HL-60/S4 treated with retinoic acid at 250 ng/mL for 4 days and 3 days (cell line): ENCODE measurements at regions not wholly inside any gene's neighbourhood (a gene's known extent, or its start where the extent isn't known, plus 50 kb on each side); places are given as distances from the start of the nearest gene placed in this dataset.

Experiments
- in situ Hi-C: fragments of 300-500 bp; cut with MboI; formaldehyde crosslinking; loops from 2 replicates; pipeline ENCODE4 v1.7.0; 2022; ENCODE audit warnings: low sequenced_read_pairs

DNA sequence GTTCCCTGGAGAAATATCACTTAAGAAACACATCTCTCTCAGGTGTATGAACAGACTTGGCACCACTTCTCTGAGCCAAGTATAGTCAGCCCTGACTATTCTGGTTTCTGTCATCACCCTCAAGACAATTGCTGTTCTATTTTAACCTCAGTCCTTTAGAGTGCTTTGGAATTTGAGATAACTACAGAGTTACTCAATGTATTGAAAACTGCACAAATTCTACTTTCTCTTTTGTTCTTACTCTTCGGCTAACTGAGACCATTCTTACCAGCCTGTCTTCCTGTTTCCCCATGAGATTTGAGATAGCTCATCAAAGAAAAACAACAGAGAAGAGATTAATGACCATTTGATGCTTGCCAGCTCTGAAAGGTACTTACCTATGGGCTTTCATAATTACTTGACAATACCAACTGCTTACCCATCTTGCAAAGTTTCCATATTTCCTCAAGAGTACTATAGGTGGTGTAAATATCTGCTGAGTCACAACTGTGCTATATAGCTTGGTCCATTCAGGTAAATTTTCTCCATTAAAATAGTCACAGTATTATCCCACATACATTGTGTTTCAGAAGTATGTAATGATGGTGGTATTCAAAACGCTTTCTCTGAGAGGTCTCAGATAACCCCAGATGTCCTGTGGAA is 467.5 kb upstream of the CHST9 start:
- in situ Hi-C loops, result no loop called here

DNA sequence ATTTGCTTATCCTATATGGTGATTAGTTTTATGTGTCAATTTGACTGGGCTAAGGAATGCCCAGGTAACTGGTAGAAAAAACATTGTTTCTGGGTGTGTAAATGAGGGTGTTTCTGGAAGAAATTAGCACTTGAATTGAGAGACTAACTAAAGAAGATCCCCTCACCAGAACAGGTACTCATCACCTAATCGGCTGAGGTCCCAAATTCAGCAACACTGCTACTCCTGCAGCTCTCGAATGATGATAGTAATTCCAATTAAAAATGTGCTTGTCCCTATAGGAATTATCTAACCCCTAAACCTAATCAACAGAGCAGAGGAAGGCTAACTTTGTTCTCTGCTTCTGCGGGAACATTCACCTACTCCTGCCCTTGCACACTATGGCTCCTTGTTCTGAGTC is 464.5 kb upstream of the CHST9 start:
- in situ Hi-C loops, result no loop called here

DNA sequence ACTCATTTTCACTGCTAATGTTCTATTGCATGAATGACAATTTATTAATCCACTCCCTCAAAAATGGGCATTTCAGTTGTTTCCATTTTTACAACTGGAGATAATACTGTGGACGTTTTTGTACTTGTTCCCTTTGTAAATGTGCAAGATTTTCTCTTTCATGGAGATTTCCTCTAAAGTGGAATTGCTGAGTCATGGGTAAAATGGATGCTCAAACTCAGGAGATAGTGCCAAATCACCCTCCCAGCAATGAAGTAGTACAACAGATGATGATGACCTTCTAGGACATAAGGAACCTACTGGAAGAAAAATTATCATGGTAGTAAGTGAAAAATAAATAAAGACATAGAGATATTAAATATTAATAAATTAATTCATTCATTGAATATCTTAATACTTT is 460.8 kb upstream of the CHST9 start:
- in situ Hi-C loops, result no loop called here

DNA sequence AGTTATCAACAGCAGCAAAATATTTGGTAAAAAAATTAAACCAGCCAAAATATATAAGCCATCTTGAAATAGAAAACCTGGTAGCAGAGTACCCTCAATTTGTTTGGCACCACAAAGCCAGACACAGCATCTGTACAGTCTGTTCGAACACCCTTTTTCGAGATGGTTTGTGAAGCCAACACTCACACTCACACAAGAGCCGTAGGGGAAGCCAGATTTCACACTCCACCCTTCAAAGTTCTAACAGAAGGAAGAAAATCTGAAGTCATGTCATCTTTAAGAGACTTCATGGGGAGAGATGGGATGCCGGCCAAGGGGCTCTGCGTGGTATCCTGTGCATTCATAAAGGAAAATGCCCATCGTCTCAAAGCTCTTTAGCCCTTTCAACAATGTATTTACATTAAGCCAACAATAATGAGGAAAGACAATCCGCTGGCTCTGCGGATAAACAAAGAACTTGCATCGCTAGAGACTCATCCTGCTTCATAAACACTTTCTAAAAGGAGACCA is 451.5 kb upstream of the CHST9 start:
- in situ Hi-C loops, result no loop called here

DNA sequence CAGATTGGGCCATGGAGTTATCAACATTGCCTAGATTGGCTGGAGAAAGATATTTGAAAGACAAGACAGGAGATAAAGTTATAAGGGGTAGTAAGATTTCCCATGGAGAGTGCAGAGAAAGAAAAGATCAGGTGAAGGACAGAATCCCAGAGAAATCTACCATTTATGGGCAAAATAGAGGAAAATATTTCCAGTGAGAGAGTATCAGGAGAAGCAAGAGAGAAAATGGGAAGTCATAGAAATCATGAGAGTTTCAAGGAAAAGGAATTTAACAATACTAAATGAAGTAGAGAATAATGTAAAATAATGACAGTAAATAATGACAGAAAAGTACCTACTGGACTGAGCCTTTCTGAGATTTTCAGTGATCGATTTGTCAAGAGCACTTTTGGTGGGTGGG is 447.6 kb upstream of the CHST9 start:
- in situ Hi-C loops, result no loop called here

DNA sequence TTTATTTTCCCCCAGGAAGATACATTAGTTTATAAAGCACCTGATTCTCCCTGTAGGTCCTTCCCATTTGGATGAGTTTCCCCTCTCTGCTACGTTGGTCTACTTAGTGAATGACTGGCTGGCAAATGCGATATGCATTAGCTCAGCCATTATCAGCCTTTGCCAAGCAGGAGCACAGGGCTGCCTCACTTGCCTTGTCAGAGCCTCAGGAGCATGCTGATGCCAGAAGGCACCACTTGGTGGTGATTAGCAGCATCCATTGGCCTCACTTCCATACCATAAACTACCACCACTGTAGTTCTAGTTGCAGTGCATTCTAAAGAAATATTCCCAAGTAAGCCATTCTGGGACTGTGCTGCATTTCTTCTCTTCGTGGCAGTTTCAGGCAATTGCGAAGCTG is 442.8 kb upstream of the CHST9 start:
- in situ Hi-C loops, result no loop called here

DNA sequence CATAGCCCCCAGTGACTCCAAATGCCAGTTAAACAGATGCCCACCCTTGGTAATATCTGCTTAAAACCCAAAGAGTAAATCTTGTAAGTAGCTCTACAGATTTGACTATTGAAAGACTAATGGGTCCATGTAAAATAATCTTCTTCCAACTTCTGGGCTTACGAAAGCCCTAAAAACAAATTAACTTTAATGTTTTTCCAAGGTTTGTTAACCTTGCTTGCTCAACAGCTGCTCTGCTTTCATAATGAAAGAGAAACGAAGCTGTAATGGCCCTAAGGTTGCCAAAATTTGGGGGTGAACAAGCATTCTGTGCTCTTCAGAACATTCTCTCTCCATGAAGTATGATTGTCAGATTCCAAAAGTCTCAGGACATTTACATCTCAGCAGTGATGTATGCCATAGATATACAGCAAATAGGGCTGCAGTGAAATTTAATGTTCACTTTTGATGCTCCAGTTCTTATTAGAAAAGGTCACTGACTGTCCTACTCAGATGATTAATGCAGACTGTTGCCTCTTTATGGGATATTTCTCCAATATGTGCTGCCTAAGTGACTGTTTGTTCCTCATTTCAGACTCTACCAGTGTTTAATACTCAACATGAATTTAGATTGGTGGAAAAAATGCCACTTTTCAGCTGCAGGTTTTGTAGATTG is 436.3 kb upstream of the CHST9 start:
- in situ Hi-C loops, result no loop called here

DNA sequence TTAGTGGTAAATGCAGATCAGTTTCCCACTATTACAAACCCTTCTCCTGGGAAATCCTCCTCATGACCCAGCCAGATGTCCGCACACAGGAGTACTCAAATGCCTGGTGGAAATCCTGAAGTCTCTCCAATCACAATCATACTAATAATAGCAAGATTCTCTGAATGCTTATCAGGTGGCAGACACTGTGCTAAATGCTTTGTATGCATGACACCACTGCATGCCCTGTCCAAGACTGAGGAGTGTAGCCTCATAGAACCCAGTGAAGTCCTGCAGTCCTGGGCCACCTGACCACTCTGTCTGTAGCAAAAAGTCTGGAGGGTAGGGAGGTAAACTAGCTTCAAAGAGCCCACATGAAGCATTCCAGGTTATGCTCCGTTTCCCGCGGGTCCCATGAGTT is 434.8 kb upstream of the CHST9 start:
- in situ Hi-C loops, result no loop called here

DNA sequence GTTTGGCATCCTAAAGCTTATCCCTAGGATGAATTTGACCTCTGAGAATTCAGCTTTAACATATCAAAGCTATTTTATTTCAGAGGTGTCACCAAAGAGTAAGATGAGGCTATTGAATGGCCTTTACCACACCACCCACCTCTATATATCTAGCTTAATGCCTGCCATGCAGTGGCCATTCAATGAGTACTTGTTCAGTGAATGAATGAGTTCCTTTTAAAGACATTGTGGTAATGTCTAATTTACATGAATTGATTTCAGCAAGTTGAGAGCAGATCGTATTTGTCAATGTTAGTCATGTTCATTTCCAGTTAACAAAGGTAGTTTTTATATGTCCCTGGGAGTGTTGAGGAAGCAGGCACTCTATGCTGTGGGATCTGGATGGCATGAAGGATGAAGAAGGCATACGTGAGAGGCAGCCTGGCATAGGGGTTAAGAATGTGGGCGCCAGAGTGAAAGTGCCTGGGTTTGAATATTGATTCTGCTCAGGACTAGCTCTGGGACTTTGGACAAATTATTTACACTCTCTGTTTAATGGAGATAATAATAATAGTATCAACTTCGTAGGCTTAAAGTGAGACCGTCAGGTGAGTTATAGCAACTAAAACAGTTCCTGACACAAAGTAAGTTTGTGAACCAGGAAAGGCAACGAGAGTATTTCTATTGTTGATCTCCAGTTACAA is 434.1 kb upstream of the CHST9 start:
- in situ Hi-C loops, result no loop called here

DNA sequence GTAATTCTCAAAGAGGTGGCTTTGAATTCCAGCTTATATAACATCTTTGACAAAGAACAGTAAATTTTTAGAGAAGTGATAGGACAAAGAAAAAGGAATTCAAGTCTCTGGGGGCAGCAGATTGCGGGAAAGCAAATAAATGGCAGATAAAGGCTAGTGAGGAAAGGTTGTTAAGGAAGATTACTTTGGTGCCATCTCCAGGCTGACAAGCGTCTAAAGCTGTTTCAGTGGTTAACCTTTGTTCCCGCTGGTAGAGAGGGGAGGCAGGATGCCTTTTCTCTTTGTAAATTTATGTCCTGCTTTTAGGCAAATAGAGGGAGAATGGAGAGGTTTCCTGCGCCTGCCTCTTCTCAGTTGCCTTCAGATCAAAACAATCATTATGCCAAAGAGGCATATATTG is 431.2 kb upstream of the CHST9 start:
- in situ Hi-C loops, result no loop called here

DNA sequence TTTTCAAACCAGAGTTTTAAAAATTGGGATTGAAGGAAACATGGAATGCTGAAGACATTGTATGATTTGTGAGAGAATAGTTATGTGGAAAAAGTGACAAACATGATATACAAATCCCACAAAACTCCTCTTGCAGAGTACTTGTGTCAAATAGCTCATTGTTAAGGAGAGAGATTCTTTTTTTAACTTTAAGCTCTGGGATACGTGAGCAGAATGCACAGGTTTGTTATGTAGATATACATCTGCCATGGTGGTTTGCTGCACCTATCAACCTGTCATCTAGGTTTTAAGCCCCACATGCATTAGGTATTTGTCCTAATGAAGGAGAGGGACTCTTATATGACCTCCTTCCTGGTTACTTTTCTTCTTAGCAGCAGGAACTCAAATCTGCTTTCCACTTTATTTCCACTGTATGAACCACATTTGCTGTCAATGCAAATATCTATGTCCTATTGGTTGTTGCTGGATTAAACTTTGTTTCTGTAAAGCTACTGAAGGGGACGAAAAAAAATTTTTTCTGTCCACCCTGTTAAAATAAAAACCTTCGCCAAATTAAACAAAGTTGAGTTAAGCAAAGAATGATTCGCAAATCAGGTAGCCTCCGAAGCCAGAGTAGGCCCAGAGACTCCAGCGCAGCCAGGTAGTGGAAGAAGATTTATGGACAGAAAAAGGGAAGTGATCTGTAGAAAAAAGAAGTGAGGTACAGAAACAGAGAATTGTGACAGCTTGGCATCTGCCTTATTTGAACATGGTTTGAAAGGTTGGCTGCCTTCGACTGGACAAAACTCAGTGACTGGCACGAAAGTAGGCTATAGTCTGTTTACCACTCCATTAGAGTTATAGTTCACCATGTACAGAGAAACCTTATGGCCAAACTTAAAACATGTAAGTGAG is 430.1 kb upstream of the CHST9 start:
- in situ Hi-C loops, result no loop called here

DNA sequence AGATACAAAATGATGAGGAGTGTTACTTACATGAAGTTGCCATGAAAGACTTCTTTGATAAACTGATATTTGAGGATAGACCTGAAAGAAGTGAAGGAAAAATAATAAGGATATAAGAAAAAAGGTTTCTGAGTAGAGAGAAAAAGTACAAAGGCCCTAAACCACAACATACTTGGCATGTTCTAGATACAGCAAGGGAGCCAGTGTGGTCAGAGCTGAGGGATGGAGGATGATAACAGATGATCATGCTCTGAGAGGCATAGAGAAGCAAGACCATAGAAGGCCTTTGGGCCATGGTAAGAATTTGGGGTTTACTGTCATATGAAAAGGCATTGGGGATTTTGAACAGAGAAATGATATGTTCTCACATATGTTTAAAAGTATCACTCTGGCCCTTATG is 424.1 kb upstream of the CHST9 start:
- in situ Hi-C loops, result no loop called here

DNA sequence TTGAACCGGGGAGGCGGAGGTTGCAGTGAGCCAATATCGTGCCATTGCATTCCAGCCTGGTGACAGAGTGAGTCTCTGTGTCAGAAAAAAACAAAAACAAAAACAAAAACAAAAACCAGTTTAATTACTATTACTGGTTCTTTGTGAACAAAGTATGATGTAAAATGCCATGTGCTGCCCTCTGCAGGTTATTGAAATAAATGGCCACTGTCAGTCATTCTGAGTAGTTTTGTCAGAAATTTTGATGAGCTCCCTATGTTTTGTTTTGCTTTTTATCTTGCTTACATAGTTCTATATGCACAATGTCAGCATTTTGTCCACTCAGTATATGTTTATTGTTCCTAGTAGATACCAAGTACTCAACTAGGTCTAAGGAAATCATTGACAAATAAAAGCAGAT is 423.6 kb upstream of the CHST9 start:
- in situ Hi-C loops, result no loop called here

DNA sequence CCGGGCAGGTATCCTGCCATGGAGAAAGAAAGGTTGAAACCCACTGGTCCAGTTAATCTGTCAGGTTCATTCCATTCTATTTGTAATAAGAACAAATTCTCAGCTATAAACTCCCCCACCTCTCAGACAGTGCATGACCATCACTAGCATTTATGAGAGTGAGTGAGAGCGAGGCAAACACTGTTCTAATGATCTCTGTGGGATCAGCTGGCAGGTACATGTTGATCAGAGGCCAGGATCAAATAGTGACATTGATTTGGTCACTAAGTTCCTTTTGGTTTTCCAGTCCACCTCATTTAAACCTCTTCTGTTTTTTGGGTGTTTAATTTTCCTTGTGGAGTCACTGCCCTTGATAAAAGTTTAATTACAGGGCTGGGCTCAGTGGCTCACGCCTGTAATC is 423.1 kb upstream of the CHST9 start:
- in situ Hi-C loops, result no loop called here

DNA sequence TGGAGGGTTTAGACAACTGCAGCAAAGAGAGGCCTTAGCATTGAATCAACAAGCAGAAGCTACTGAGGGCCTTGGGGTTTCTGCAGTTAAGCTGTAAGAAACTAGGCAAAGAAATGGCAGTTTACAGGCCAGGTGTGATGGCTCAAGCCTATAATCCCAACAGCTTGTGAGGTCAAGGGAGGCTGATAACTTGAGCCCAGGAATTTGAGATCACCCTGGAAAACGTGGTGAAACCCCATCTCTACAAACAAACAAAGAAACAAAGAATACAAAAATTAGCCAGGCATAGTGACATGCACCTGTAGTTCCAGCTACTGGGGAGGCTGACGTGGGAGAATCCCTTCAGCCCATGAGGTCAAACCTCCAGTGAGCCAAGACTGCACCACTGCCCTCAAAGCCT is 421.6 kb upstream of the CHST9 start:
- in situ Hi-C loops, result no loop called here

DNA sequence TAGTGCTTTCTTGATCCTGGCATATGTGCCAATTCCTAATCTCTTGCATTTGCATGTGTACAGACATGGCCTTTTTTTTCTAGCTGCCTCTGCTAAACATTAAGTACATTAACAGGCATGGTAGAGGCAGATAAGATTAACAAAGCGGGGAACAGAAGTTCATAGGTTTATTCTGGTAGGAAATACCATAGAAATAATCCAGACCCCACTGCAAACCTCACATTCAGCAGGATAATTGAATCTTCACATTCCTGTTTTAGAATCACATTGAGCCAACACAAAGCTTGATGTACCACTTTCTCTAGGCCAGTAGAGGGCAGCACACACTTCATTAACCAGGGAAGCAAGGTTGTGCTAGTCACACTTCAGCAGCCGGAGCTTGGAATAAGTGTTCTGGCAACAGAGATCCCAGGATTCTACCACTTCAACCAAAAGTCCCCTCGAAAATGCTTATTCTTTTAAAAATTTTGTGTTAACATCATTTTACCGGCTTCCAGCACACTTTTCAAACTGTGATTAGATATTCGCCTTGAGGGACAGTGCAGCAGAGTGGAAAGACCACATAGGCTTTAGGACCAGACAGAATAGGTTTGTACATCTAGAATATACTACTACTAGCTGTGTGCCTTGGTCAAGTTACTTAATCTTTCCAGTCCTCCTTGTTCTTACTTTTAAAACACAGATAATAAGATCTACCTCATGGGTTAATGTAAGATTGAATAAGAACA is 420.2 kb upstream of the CHST9 start:
- in situ Hi-C loops, result no loop called here

DNA sequence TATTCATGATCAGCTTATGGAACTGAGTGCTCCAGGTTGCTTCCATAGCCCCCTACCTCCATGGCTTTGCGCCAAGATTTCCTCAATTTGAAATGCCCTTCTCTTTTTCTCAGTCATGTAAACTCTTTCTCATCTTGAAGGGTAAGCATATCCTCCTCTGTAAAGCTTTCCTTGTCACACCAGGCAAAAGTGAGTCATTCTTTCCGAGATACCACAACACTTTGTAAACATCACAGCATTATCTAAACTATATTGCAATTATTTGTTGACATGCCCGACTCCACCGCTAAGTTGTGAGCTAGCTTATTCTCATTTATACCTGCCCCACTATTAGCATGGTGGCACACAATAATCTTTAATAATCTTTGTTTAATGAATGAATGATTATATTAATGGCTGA is 419.5 kb upstream of the CHST9 start:
- in situ Hi-C loops, result no loop called here

DNA sequence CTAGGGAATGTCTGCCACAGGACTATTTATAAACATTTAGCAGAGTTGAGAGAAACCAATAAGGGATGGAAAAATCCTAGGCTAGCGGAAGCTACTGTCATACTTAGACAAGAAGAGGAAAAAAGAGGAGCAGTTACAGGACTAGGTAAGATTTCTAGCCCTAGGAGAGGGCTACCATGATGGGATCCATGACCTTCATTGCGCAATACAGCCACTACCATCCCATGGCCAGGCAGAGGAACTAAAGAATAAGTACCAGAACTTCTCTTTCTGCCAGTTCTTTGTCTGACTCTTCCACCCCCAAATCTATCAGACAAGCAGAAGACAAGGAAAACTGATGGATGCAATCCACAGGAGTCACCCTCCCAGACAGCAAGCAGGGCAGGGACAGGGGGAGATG is 417.0 kb upstream of the CHST9 start:
- in situ Hi-C loops, result no loop called here

DNA sequence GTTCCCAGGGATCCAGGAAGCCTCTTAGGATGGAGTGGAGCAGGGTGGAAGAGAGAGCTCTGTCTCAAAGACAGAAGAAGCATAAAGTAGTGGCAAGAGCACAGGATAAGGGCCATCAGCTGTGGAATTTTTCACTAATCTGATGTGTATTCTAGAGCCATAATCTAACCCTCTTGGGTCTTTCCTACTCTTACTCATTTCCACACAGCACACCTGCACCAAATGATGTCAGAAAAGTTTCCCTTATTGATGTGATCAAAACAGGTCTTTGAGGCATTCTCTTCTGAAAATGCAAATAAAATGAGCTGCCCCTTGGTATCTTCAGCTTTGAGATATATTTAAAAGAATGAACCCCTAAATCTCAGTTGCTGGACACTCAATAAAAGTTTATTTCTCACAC is 415.1 kb upstream of the CHST9 start:
- in situ Hi-C loops, result no loop called here

DNA sequence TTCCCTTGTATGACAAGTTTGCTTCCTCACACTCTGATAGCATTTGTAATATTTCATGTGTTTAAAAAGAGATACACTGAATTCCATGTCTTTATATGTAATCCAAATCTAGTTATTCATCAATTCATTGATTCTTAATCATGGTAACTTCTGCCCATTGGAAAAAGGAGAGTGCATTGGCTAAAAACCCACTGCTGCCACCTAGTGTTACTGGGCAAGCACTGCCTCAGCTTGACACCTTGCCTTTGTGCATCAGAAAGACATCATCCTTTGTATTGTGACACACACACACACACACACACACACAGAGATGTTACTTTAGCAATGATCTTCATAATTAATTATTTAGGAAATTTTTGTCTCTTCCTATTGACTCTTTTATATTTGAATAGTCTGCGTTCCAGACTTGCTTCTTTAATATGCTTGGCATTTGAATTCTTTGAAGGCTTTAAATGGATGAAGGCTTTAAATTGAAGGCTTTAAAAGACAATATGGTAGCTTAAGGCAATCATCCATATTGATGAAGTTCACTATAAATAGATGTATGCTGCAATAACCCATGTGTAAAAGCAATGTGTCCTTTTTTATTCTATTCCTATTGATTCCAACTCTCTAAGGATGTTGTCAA is 414.2 kb upstream of the CHST9 start:
- in situ Hi-C loops, result loop anchor here (25.0 kb wide), 2 partner anchors 787 to 987 kb away; no protein-coding TSS in a partner anchor
